ENCODE measurements at regions not wholly inside any gene's neighbourhood (a gene's known extent, or its start where the extent isn't known, plus 50 kb on each side); places are given as distances from the start of the nearest gene placed in this dataset.

- in situ Hi-C loops (cut with HindIII; ENCODE audit: low sequenced_read_pairs): no loop called here
These were observed 84.0 kb downstream of the MYEOV start for GRCh38 chr11:69377953-69378302.

DNA sequence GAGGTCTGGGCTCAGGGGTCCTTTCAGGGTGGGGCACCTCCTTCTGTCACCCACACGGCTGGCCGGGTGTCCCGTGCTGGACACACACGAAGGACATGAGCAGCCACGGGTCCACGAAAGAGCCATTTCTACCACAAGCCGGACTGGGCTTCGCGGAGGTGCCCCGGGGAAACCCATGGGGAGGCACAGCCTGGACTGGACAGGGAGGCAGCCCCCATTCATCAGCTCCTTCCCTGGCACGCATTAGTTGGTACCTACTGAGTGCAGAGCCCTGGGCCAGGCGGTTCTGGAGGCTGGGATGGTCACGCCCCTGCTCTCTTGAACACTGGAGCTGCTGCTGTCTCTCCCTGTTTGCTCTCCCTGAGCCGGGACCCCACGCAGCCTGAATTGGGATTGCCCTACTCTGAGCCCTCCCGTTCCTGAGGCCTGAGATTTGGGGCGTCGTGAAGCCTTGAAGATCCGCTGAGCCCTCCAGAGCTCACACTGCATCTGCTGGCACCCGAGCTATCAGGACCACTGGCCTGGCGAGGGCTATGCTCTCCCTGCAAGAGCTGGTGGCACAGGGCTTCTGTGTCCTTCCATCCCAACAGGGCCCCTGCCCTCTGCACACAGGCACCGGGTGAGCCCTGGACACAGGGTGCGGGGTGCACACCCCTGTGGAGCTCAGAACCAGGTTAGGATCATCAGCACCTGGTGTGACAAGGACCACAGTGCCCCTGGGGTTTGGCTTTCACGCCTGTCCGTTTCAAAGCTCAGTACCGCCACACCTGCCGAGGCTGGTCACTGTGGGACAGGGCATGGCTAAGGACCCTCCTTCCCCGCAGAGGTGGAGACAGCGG is 84.6 kb downstream of the MYEOV start:
- in situ Hi-C loops (cut with HindIII; ENCODE audit: low sequenced_read_pairs): no loop called here

DNA sequence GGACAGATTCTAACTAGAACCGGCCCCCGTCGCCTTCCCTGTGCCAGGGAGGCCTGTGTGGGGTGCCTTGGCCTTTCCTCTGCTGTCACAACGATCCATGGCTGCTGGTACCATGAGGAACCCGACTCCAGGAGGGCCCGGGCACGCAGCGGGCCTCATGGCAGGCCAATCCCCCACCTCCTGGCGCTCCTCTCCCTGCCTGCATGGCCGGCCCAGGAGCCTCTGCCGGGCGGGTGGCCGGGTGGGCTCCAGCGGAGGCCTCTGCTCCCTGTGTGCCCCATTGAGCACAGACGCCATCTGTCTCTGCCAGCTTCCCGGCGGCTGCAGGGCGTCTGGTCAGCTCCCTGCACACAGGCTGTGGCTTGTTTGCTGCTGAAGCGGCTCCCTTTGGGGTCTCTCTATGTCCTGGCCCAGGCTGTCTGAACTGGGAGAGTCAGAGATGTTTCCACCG is 86.5 kb downstream of the MYEOV start:
- in situ Hi-C loops (cut with HindIII; ENCODE audit: low sequenced_read_pairs): no loop called here

- in situ Hi-C loops (cut with HindIII; ENCODE audit: low sequenced_read_pairs): no loop called here
These were observed 87.1 kb downstream of the MYEOV start for GRCh38 chr11:69380921-69381581.

DNA sequence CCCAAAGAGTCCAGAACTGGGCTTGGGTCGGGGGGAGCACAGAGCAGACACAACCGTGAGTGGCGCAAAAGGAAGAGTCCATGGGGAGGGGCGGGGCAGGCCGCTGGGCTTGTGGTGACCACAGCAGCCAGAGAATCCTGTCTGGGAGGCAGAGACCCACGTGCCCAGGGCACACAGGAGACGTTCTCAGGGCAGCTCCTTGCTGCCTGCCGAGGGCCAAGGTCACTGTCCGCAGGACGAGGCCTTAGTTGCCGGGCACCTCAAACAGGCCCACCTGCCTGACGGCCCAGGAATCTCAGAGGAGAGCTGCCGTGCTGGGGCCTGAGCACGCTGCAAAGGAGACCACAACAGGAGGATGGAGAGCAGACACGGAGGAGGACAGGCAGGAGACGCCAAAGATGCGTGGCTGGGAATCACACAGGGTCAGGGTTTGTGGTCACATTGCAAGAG is 87.8 kb downstream of the MYEOV start:
- in situ Hi-C loops (cut with HindIII; ENCODE audit: low sequenced_read_pairs): no loop called here

- in situ Hi-C loops (cut with HindIII; ENCODE audit: low sequenced_read_pairs): no loop called here
These were observed 88.5 kb downstream of the MYEOV start for GRCh38 chr11:69382131-69383128.

DNA sequence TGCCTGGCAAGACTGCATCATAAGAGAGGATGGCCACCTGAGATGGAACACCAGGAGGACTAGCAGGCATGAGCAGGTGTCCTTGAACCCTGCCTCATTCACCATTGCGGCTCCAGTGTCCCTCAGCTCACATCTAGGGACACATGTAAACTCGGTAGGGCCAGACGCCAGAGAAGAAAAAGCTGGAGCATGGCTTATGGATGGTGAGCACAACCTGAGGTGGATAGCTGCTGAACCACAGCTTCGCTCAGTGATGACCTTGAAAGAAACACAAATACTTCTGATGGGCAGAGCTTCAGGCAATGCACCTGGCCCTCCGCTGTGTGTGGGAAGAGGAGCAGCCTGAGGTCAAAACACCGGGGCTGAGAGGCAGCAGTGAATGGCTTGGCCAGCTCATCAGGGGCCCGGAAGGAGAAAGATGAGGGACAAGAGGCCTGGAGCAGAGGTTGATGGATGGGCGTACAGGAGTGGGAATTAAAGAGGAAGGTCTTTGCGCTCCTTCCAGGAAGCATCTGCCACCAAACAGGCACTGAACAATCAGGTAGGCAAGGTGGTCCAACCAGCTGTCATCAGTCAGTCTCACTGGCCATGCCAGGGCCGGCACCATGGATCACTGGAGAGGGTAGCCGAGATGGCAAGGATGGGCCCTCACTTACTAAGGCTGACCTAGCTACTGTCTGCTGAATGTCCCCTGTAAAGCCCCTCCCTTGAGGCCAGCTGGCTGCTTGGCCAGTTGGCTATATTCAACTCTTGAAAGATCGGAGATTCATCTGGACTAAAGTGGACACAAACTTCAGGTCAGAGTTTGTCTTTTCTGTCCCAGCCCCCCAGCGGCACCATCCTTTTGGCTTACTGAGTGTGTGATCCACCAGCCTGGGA is 89.7 kb downstream of the MYEOV start:
- in situ Hi-C loops (cut with HindIII; ENCODE audit: low sequenced_read_pairs): no loop called here

DNA sequence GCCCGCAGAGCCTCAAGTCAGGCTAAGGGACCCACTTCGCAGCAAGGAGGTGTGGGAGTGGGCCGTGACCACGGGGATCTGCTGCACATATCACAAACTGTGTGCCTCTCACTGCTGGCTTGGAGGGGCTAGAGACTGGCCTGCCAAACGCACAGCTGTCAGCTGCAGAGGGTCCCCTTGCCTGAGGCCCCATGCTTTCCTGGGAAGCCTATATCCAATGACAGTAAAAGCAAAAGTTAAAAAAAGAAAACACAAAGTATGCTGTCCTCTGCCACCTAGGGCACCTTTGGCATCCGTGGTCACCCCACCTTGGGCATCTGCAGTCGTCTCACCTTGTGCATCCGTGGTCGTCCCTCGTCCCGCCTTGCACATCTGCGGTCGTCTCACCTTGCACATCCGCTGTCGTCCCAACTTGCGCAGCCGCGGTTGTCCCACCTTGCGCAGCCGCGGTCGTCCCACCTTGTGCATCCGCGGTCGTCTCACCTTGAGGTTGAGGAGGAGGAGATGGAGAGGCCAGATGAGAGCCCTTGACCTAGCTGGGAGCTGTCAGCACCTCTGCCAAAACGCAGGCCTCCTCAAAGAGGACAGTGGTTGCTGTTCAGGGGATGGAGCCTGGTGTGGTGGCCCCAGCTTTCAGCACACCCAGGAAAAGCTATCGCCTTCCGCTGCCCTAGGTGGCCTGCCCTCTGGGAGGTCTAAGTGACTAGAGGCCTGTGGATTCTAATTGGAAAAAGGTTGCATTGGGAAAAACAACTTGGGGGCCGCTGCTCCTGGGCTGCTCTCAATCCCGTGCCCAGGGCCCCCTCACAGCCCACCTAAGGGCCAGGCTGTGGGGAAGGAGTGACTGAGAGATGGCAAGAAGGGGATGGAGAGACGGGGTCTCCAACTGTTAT is 90.5 kb downstream of the MYEOV start:
- in situ Hi-C loops (cut with HindIII; ENCODE audit: low sequenced_read_pairs): no loop called here

GRCh38 chr11:69385144-69385820 is 91.3 kb downstream of the MYEOV start:
- in situ Hi-C loops (cut with HindIII; ENCODE audit: low sequenced_read_pairs): no loop called here

DNA sequence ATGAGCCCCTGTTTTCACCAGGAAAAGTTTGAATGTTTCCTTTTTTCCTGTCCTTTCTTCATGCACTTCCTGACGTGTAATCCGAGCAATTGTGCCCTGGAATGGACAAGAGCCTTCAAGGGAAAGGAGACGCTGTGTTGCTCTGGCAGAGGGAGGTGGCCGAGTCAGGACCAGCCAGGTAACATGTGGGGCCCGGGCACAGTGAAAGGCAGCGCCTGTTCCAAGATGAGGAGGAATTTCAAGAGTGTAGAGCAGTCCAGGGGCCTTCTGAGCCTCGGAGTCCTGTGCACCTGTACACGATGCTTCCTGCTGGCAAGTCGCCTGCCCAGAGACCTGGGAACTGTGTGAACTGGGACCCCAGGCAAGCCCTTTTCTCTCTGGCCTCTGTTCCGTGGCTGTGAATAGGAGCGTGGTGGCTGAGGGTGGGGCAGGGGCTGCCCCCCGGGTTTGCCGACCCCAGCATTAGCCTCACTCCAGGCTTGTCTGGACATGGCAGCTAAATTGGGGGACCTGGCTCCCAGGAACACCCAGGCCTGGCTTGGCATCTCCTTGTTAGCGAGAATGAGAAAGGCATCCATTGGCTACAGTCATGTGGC is 92.0 kb downstream of the MYEOV start:
- in situ Hi-C loops (cut with HindIII; ENCODE audit: low sequenced_read_pairs): no loop called here

DNA sequence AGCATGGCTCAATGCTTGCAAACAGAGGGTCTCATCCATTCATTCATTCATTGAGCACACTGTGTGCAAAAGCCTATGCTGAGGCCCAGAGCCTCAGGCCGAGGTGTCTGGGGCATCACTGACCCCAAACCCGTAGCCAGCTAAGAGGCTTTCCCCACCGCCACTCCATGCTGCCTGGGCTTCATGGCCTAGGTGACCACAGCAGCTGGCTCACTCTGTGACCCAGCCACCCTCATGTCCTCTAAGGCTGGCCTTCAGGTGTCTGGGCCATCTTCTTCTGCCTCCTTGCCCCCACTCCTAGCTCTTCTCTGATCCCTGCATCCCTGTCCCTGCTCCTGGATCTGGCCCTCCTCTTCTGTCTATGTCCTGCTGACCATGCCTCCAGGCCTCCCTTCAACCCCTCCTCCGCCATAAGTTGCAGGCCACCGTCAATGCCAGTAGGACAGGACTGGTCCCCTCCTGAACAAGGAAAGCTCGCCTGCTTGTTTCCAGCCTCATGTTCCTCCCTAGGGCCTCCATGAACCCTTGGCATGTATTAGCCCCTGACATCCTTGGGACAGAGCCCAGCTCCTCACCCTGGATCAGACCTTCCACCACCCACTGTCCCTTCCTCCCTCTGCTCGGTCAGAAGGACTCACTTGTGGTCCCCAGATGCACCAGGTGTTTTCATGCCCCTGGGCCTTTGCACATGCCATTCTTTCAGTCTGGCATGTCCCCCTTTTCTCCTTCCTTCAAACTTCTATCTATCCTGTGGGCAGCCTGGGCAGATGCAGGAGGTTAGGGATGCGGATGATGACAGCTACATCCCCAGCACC is 92.8 kb downstream of the MYEOV start:
- in situ Hi-C loops (cut with HindIII; ENCODE audit: low sequenced_read_pairs): no loop called here

DNA sequence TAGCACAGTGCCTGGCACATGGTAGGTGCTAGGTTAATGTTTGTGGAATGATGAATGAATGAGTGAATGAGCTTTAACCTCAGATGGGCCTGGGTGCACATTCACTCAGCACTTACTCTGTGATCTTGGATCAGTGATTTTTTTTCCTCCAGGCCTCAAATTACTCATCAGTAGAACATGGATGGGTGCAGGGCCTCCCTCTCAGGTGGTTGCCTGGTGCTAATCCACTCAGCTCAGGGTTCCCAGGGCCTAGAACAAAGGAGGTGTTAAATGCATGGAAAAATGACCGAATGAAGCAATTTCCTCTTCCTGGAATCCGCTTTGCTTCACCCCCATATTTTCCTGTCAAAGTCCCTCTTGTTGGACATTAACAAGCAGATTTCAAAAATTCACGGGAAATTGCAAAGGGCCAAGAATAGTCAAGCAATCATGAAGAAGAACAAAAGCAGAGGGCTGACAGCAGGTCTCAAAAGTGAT is 93.5 kb downstream of the MYEOV start:
- in situ Hi-C loops (cut with HindIII; ENCODE audit: low sequenced_read_pairs): no loop called here

DNA sequence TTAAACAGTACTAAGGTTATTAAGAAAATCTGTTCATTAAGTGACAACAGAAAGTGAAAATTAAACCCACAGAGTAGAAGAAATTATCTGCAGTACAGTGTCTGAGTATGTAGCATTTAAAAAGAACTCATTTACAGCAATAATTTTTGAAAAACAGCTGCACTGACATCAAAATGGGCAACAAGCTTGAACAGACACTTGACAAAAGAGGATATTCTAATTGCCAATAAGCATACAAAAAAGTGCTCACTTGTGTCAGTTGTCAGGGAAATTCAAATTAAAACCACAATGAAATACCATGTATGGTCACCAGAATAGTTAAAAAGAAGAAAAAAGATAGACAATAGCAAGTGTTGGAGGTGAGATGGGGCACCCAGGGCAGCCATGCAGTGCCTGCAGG is 93.3 kb upstream of the LINC01488 start:
- in situ Hi-C loops (cut with HindIII; ENCODE audit: low sequenced_read_pairs): no loop called here

GRCh38 chr11:69388661-69389060 is 92.8 kb upstream of the LINC01488 start:
- in situ Hi-C loops (cut with HindIII; ENCODE audit: low sequenced_read_pairs): no loop called here

- in situ Hi-C loops (cut with HindIII; ENCODE audit: low sequenced_read_pairs): no loop called here
These were observed 90.9 kb upstream of the LINC01488 start for GRCh38 chr11:69390561-69390960.

GRCh38 chr11:69391192-69392103 is 90.0 kb upstream of the LINC01488 start:
- in situ Hi-C loops (cut with HindIII; ENCODE audit: low sequenced_read_pairs): no loop called here

Measured in DLD1 (cell line).